GM21526 (cell line): ENCODE measurements at regions not wholly inside any gene's neighbourhood (a gene's known extent, or its start where the extent isn't known, plus 50 kb on each side); places are given as distances from the start of the nearest gene placed in this dataset.
"Not testable (repeated sequence)": the region's sequence is repeated elsewhere in the genome, so short reads cannot be mapped to it uniquely, and the experiment has no call there.

Experiments
- ATAC-seq: cut with Tn5 transposase; IDR thresholded peaks from one replicate; pipeline ENCODE4 v1.9.1; 2021; ENCODE audit warnings: moderate library complexity; ENCODE audit not compliant: unreplicated experiment, low FRiP score

GRCh38 chr4:177225605-177226004 lies 84.1 kb upstream of the NEIL3 start:
- peak; percentile 82 for ATAC-seq

GRCh38 chr4:177227636-177228035 lies 82.0 kb upstream of the NEIL3 start:
- ATAC-seq = no peak

DNA sequence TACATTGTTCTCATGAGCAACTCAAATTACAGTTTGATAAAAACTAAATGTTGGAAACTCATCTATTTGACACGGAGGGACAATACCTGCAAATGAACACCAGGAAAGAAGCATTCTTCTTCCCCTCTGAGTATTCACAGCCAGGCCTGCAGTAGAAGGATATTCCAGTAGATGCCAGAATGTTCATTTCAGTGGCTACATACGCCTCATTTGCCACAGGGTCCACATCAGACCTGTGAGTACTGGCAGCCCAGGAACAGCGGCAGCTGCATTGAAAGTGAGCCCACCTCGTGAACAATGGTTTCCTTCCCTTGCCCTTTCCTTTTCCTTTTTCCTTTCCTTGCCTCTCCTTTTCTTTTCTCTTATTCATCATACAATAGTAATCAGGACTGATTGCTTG lies 81.1 kb upstream of the NEIL3 start:
- no peak for ATAC-seq

DNA sequence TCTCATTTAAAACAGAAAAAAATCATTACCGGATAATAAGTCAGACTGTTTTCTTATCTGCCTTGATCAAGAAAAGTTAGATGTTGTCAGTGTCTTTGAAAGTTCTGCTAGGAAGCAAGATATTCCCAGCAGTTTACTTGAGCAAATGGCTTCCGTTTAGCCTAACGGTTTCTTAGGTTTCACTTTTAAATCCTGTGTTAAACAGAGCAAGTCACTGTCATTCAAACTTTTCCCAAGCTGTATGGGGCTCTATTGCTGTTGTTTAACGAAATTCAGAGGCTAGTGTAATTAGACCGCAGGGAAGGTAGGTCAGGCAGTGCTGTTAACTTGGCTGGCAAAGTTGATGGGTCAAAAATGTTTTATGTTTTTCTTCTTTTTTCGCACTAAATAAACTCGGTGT lies 80.3 kb upstream of the NEIL3 start:
- no peak for ATAC-seq

- ATAC-seq = no peak
Observed at GRCh38 chr4:177232473-177232872, 77.2 kb upstream of the NEIL3 start.

GRCh38 chr4:177235026-177235425 lies 74.6 kb upstream of the NEIL3 start:
- ATAC-seq = no peak

DNA sequence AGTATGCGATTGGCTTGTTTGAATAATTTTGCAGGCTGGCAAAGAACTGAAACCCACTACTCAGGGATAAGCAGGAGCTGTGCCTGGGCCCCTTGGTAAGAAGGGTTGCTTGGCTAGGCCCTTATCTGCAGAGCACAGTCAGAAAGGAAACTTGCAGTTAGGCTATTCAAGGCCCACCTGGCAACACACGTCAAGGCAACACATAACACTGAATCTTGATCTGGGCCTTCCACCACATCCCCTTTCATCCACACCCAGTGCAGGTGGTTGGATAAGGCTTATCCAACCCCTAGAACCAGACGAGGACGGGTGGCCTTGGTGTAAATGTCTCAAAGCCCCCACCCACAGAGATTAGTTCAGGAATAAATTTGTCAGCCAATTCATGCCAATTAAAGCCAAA lies 72.8 kb upstream of the NEIL3 start:
- no peak for ATAC-seq

DNA sequence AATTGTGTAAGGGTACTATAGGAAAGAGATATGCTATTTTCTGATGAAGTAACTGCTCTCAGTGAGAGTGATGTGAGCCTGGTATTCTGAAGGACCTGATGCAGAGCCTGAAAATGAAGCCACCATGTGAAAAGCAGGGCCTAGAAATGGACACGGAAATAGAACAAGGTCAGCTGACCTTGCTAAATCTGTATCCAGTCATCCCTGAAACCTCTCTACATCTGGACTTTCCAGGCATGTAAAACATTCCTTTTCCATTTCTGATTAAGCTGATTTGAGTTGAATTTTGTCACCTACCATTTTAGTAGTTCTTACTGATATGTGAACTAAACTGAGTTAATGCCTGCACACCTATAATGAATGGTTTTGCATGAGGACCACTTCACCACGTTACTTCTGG lies 72.4 kb upstream of the NEIL3 start:
- no peak for ATAC-seq

- no peak for ATAC-seq
Observed at GRCh38 chr4:177239477-177239876, 70.2 kb upstream of the NEIL3 start.

DNA sequence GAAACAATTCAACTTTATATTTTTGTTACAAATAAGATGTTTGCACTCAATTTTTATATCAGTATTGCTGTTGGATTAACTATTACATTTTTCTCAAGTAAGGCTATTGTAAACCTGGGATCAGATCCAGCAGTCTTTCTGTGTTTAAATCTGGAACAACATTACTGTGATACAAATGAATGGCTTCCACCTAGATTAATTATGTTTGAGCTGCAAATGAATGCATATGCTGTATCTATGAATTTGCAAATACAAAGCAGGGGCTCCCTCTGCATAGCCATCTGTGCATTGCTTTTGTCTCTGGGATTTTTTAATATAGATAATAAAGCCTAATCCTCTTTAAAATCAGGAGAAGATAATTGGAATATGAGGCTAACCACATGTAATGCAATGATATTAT lies 69.8 kb upstream of the NEIL3 start:
- no peak for ATAC-seq

DNA sequence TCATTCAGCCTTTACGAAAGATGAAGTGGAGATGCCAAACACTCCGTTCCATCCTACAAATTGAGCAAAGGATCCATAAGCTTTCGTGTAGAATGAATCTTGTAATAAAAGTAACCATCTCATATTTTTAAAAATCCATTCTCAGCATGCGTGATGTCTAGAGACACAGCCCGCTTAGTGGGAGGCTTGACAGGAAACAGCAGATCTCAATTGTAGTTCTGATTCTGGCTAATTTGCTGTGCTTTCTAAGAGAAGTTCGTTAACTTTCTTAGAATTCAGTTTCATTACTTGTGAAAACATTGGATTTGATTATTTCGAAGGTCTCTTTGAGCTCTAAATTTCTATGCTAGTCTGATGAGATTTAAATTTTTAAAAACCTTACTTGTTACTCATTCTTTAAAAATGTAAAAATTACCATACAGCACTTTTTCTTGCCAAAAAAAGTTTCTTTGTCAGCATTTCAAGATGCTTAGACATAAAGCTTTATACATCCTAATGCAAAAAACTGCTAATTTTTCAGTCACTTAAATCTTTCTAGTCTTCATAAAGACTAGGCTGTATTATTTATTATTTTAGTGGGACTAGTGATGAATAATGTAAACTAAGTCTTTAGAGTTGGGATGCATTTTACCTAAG lies 66.9 kb upstream of the NEIL3 start:
- no peak for ATAC-seq

- ATAC-seq = no peak
Observed at GRCh38 chr4:177246641-177247584, 62.8 kb upstream of the NEIL3 start.

DNA sequence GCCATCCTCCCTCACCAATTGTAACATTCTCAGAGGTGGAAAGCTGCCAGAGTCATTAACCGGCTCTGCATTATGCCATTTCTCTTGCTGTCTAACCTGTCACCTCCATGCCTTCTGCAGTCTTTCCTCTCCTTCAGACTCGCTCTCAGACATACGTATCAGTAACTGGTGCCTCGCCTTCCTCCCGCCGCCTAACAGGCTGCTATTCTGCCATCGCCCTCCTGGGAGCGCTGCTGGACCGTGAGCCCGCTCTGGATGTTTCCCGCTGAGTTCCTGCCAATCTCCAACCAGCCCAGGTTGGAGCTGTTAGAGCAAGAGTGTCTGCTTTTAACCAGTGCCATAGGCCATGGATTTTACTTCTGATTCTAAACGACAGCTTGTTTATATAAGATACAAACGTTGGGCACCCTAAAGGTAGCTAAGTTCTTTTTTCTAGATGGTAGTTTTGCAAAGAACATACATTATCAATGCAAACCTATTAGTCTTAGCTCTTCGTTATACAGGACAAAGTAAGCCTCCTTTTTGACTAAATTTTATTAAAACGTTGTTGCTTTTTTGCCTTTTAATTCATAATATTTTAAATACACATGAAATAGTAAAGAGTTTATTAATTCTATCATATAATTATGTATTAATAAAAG lies 59.5 kb upstream of the NEIL3 start:
- ATAC-seq = peak; percentile 97

DNA sequence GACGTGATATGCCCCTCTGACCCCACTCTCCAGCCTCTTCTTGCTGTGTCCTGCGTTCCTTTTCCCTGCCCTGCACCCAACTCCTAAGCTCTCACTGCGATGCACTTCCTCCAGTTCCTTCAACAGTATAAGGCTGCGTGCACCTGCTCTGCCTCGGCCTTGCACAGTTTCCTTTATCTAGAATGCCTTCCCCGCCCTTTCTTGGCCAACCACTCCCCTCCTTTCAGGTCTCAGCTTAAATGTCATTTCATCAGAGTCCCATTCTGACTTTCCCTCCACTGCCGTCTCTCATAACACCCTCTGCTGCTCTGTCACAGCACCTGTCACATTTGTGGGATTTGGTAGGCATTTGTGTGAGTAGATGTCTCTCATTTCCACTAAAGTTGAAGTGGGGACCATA lies 58.4 kb upstream of the NEIL3 start:
- no peak for ATAC-seq

- no peak for ATAC-seq
Observed at GRCh38 chr4:177255359-177255758, 54.3 kb upstream of the NEIL3 start.

GRCh38 chr4:177256950-177257349 lies 52.7 kb upstream of the NEIL3 start:
- no peak for ATAC-seq

DNA sequence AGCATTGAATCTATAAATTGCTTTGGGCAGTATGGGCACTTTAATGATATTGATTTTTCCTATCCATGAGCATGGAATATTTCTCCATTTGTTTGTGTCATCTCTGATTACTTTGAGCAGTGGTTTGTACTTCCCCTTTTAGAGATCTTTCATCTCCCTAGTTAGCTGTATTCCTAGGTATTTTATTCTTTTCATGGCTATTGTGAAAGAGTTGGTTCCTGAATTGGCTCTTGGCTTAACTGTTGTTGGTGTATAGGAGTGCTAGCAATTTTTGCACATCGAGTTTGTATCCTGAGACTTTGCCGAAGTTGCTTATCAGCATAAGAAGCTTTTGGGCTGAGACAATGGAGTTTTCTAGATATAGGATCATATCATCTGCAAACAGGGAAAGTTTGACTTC lies 50.2 kb upstream of the NEIL3 start:
- not testable (repeated sequence) for ATAC-seq
